ENCODE measurements at regions not wholly inside any gene's neighbourhood (a gene's known extent, or its start where the extent isn't known, plus 50 kb on each side); places are given as distances from the start of the nearest gene placed in this dataset.

- TF ChIP-seq POLR2A (IDR thresholded peaks at IDR 0.05) (no peak), CTCF (IDR thresholded peaks at IDR 0.05) (no peak)
- Histone ChIP-seq H3K27ac (no peak overlapping the region), H3K27me3 (no peaks in the 10 kb centered on the region), H3K36me3 (no peaks in the 10 kb centered on the region), H3K9me3 (no peaks in the 10 kb centered on the region), H3K4me3 (no peak overlapping the region), H3K4me1 (peaks cover 0 to 5% (median 2%) of the 10 kb centered on the region in 4 donors)
- no peak for DNase-seq
These were observed 69.6 kb upstream of the ADO start for GRCh38 chr10:62734781-62735463.

- no peak for TF ChIP-seq POLR2A (IDR thresholded peaks at IDR 0.05)
- no peak for TF ChIP-seq CTCF (IDR thresholded peaks at IDR 0.05)
- DNase-seq: no peak
- no peaks in the 10 kb centered on the region for H3K36me3 ChIP-seq
These were observed 68.9 kb upstream of the ADO start for GRCh38 chr10:62735464-62736167.

GRCh38 chr10:62736168-62736546, 68.4 kb upstream of the ADO start:
- Histone ChIP-seq H3K4me1 (peaks cover 0 to 5% (median 2%) of the 10 kb centered on the region in 4 donors), H3K4me3 (no peak overlapping the region), H3K27ac (no peak overlapping the region), H3K9me3 (no peaks in the 10 kb centered on the region), H3K27me3 (no peaks in the 10 kb centered on the region), H3K36me3 (no peaks in the 10 kb centered on the region)
- no peak for DNase-seq
- no peak for TF ChIP-seq CTCF (IDR thresholded peaks at IDR 0.05)
- TF ChIP-seq POLR2A (IDR thresholded peaks at IDR 0.05): no peak

More at GRCh38 chr10:62735464-62736167, 68.9 kb upstream of the ADO start:
- no peaks in the 10 kb centered on the region for H3K9me3 ChIP-seq
- H3K4me1 ChIP-seq: peaks cover 0 to 5% (median 2%) of the 10 kb centered on the region in 4 donors
- no peaks in the 10 kb centered on the region for H3K27me3 ChIP-seq
- H3K4me3 ChIP-seq: no peak overlapping the region
- no peak overlapping the region for H3K27ac ChIP-seq

DNA sequence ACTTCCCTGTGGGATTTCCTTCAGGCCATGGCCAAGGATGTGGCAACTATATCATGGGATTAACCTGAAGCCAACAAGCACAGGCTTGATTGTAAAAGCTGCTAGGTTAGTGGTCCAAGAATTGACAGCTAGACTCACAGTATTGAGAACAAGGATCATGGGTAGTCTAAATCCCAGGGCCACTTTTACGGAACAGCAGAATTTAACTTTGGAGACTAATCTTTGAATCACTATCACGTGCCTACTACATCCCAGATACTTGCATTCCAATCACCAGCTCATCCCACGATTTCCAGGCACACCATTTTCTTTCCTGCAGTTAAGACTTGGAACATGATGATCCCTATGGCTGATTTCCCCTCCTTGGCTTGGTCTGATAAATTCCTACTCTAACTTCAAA, 65.6 kb upstream of the ADO start:
- no peaks in the 10 kb centered on the region for H3K36me3 ChIP-seq
- peaks cover 0 to 4% (median 0%) of the 10 kb centered on the region in 4 donors for H3K4me1 ChIP-seq
- H3K9me3 ChIP-seq: no peaks in the 10 kb centered on the region
- DNase-seq: no peak
- H3K27ac ChIP-seq: no peak overlapping the region
- no peak for TF ChIP-seq POLR2A (IDR thresholded peaks at IDR 0.05)
- TF ChIP-seq CTCF (IDR thresholded peaks at IDR 0.05): no peak
- H3K27me3 ChIP-seq: no peaks in the 10 kb centered on the region
- H3K4me3 ChIP-seq: no peak overlapping the region

GRCh38 chr10:62740885-62741745, 63.4 kb upstream of the ADO start:
- no peak overlapping the region for H3K4me3 ChIP-seq
- no peaks in the 10 kb centered on the region for H3K27me3 ChIP-seq
- TF ChIP-seq POLR2A (IDR thresholded peaks at IDR 0.05): no peak
- TF ChIP-seq CTCF (IDR thresholded peaks at IDR 0.05): no peak
- no peak for DNase-seq
- no peaks in the 10 kb centered on the region for H3K36me3 ChIP-seq
- H3K4me1 ChIP-seq: no peaks in the 10 kb centered on the region
- H3K27ac ChIP-seq: no peak overlapping the region
- H3K9me3 ChIP-seq: no peaks in the 10 kb centered on the region

Data from Peyer's patch (tissue), 4 donors.